ENCODE measurements at regions not wholly inside any gene's neighbourhood (a gene's known extent, or its start where the extent isn't known, plus 50 kb on each side); places are given as distances from the start of the nearest gene placed in this dataset.
"Not testable (repeated sequence)": the region's sequence is repeated elsewhere in the genome, so short reads cannot be mapped to it uniquely, and the experiment has no call there.

GRCh38 chr13:87206708-87207107 is 464.5 kb upstream of the SLITRK5 start:
- DNase-seq (ENCODE audit: low read depth), result no peak

DNA sequence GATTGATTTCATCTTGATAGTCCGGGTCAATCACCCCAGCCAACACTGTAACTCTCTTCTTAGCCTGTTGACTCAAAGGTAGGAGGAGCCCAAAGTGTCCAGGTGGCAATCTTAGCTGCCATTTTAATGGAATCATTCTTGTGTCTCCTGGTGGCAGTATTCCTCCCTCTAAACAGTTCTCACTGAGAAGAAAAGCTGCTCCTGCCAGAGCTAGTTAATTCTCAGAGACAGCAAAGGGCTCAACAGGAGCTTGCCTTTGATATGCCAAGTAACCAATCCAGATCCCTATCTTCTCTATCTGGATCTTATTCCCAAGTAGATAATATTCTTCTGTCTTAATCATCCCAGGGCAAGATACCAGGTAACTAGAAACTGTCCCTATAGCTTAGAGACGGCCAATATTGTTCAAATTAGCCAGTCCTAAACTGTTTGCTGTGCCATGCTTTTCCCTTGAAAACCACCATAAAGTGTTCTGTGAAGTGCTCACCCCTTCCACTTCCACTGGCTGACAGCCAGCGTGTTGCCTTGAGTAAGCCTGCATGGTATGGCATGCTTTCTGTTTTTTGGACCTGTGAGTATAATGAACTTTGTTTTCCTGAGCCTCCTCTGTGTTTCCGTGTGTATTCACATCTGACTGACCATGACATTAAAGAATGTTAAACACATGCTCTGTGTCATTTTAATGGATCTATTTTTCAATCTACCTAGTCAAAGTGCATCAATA is 463.7 kb upstream of the SLITRK5 start:
- DNase-seq (ENCODE audit: low read depth), result no peak

- DNase-seq (ENCODE audit: low read depth), result no peak
Observed at GRCh38 chr13:87208636-87209035, 462.5 kb upstream of the SLITRK5 start.

GRCh38 chr13:87234981-87235380 is 436.2 kb upstream of the SLITRK5 start:
- DNase-seq (ENCODE audit: low read depth), result peak; percentile 87

DNA sequence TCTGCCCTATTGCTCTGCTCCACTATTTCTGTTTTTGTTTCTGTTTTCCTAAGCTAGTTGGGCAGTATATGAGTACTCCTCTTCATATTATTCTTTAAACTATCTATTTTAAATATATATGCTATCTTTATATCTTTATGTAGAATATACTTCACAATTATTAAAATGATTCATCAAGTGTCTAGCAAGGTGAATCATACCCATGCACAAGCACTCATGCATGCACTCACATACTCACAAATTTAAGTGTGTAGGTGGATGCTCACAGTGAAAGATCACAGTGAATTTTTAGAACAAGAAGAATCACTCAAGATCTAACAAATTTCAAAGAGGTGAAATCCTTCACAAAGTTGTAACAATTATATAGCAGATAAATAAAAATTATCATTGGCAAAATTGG is 435.6 kb upstream of the SLITRK5 start:
- DNase-seq (ENCODE audit: low read depth), result no peak

DNA sequence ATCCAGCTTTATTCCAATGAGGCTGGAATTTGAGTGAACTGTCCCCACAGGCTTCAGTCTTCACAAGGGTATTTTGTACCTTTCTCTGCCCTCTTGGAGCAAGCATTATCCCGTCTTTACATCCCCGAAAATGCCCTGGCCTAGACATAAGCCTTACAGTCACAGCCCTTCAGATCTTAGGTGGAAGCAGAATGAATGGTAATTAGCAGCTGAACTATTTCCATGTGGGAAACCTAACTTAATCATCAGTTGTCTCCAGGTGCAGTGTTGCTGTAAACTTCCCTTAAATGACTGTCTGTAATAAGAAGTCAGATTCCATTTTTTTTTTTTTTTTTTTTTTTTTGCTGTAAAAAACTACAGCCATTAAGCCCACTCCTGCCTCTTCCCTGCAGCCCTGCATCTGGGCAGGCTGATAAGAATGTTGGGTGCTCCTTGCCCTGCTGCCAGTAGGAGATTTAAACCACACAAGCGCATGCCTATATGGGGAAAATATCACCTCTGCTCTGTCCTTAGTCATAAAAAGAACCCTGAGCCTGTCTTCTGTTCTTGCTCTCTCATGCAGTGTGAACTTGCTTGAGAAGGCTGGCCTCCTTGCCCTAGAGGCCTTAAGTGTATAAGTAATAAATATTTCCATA is 426.8 kb upstream of the SLITRK5 start:
- peak; percentile 77 for DNase-seq (ENCODE audit: low read depth)

DNA sequence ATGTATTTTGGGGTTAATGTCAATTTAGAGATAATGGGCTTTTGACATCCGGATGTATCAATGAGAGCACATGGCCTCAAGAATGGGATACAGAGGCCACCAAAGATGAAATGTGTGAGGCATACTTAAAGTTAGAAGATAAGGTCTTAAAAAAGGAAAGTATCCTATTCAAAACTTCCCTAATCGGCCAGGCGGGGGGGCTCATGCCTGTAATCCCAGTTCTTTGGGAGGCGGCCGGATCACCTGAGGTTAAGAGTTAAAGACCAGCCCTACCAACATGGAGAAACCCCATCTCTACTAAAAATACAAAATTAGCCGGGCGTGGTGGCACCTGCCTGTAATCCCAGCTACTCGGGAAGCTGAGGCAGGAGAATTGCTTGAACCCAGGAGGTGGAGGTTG is 421.3 kb upstream of the SLITRK5 start:
- DNase-seq (ENCODE audit: low read depth), result not testable (repeated sequence)

GRCh38 chr13:87255394-87255793 is 415.8 kb upstream of the SLITRK5 start:
- DNase-seq (ENCODE audit: low read depth), result no peak

DNA sequence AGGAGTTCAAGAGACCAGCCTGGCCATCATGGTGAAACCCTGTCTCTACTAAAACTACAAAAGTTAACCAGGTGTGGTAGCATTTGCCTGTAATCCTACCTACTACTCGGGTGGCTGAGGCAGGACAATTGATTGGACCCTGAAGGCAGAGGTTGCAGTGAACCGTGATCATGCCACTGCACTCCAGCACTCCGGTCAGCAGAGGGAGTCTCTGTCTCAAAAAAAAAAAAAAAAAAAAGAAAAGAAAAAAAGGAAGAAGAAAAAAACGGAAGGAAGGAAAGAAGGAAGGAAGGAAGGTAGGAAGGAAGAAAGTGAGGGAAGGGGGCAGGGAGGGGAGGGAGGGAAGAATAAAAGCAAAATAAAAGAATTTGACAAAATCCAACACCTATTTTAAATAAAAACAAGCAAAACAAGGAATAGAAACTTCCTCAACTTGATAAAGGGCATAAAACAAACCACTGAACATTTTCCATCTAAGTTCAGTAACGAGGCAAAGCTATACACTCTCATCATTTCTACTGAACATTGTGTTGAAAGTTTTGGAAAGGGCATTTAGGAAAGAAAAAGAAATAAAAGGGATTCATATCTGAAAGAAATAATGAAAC is 411.6 kb upstream of the SLITRK5 start:
- no peak for DNase-seq (ENCODE audit: low read depth)

DNA sequence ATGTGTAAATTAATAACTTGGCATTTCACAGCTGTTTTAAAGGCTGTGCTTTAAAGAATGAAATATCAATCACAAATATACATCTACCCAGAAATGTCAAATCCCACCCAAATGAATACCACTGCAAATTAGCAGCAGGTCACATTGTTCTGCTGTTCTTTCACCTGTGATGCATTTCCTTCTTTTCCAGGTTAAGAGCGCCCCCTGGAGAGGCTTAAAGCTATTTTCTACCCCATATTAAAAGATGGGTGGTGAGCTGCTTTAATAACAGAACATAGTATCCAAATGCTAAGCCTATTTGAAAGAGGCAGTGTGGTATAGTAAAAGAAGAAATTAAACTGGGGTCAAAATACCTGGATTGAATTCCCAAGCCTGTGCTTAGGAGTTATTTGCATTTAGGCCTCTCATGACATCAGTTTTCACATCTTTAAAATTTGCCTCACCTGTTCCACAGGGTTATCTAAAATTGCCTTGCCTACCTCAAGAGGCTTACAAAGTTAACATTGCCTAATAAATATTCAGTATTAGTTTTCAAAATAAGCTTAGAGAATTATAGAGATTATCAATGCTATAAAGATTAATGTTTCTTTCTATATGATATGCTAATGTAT is 396.9 kb upstream of the SLITRK5 start:
- DNase-seq (ENCODE audit: low read depth), result peak; percentile 30

DNA sequence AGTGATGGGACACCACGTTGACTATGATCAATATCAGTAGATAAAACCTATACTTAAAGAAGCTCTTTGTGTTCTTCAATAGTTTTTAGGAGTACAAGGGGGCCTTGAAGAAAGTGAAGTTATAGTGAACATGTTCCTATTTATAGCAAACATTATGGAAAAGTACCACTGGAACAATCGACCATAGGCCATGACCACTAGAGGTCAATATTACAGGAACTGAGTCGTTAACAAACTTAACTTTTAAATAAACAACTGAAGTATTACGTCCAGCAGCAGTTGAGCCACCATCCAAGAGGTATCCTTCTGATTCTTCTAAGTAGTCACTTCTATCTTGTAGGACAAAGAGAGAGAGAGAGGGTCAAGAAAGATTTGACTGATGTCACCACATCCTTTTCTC is 391.0 kb upstream of the SLITRK5 start:
- no peak for DNase-seq (ENCODE audit: low read depth)

DNA sequence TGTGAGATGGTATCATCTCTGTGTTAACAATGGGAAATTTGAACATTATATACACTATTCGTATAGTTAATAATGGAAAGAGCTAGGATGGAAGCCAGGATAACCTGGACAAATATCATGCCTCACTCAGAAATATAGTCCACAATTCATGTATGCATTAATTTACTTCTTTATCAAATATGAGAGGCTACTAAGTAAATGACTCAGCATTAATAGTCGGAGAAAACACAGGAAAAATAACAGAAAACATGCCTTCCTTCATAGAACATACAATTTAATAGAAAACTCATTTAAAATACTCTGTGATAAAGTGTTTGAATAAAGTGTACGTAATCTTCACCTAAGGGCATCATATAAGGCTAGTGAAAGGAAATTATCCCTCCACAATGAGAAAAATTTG is 383.4 kb upstream of the SLITRK5 start:
- no peak for DNase-seq (ENCODE audit: low read depth)

- DNase-seq (ENCODE audit: low read depth), result peak; percentile 9
Observed at GRCh38 chr13:87295636-87296035, 375.5 kb upstream of the SLITRK5 start.

- no peak for DNase-seq (ENCODE audit: low read depth)
Observed at GRCh38 chr13:87302034-87302433, 369.1 kb upstream of the SLITRK5 start.

- DNase-seq (ENCODE audit: low read depth), result no peak
Observed at GRCh38 chr13:87302931-87303330, 368.2 kb upstream of the SLITRK5 start.

DNA sequence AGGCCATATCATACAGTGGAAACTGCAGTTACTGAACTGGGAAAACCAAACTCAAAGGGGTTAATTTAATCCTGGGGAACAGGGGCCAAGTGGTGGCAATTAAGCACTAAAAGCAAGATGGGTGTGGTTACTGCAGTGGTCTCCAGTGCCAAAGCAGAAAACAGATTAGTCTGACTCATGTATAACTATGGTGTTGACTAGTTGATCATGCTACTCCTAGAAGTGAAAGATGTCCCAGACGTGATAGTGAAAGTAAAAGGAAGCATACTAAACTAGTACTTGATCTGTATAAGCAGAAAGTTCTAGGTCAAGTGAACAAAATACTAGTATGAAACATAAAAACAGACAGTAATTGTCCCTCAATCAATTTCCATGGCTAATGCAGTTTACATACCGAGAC is 360.0 kb upstream of the SLITRK5 start:
- no peak for DNase-seq (ENCODE audit: low read depth)

DNA sequence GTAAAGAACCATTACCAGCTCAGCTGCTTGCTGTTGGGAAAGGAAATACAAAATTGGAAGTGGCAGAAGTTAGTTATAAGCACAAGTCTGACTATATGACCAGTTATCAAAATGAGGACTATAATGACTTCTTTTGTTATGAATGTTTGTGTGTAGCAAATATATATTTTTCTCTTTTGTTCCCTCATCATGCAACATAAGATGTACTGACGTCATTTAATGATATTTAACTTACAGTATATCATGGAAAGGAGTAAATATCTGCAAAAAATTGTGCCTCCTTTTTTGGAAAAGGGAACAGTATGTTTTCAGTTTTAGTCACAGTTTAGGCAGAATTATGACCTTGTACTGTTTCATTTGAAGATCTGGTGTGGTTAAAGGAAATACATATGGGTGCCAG is 356.3 kb upstream of the SLITRK5 start:
- no peak for DNase-seq (ENCODE audit: low read depth)

- DNase-seq (ENCODE audit: low read depth), result no peak
Observed at GRCh38 chr13:87322386-87322785, 348.8 kb upstream of the SLITRK5 start.

DNA sequence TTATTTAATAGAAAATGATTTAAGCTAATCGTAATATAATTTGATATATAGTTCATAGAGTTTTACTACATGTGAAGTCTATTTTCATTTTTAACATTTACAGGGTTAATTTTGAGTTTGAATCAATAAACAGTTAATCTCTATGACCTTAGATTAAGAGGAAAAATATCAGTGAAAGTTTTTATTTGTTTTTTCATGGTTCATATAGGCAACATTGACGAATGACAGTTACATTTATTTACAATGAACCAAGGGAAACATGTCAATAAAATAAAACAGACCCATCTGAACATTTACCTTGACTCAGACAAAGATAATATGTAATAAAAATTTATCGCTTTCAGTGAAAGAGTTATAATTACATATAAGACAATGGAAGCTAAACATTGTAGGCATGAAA is 346.6 kb upstream of the SLITRK5 start:
- DNase-seq (ENCODE audit: low read depth), result no peak

DNA sequence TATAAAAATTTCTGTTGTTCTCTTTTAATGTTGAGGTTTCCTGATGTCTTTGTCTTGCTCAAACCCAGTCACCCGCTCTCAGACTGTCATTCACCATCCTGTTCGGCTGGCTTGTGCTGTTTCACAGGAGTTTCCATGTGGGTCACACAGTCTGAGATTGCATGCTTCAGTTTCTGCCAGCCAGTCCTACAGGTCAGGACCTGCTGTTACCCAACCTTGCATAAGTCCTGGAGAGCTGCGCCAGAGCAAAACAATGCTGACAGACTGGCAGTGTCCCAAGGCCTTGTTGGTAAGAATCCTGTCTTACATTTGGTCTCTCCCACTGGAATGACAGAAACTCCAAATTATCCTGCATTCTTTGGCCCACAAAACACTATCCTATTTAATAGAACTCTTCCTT is 340.0 kb upstream of the SLITRK5 start:
- DNase-seq (ENCODE audit: low read depth), result no peak

GRCh38 chr13:87333599-87333998 is 337.6 kb upstream of the SLITRK5 start:
- DNase-seq (ENCODE audit: low read depth), result no peak

DNA sequence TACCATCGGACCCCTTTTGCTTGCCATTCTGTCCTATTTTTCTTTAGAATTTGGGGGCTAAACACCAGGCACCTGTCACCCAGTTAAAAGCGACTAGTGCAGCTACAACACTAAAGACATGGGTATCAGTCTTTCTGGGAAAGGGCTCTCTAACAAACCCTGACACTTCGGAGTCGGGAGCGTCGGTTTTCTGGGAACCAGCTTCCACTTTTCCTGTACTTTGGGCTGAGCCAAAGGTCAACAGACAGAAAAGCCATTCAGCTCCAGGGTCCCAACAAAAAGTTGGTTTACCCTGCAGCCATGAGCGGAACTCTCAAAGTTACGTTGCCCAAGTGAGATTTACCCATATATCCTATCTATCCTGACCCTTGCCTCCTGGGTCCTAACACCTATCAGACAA is 337.0 kb upstream of the SLITRK5 start:
- DNase-seq (ENCODE audit: low read depth), result no peak

DNA sequence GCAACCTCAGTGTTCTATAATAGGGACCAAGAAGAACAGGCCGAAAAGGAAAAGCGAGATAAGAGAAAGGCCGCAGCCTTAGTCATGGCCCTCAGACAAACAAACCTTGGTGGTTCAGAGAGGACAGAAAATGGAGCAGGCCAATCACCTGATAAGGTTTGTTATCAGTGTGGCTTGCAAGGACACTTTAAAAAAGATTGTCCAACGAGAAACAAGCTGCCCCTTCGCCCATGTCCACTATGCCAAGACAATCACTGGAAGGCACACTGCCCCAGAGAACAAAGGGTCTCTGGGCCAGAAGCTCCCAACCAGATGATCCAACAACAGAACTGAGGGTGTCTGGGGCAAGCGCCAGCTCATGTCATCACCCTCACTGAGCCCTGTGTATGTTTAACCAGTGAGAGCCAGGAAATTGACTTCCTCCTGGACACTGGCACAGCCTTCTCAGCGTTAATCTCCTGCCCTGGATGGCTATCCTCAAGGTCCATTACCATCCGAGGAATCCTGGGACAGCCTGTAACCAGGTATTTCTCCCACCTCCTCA is 334.8 kb upstream of the SLITRK5 start:
- DNase-seq (ENCODE audit: low read depth), result not testable (repeated sequence)

Measured in CMK (cell line).